HL-60 (cell line): ENCODE measurements at regions not wholly inside any gene's neighbourhood (a gene's known extent, or its start where the extent isn't known, plus 50 kb on each side); places are given as distances from the start of the nearest gene placed in this dataset.

Source experiments
- CTCF ChIP-seq: IDR thresholded peaks from one replicate; pipeline ENCODE4 v1.5.1; 2011; ENCODE audit warnings: low read length, control low read depth, inconsistent platforms; ENCODE audit not compliant: insufficient read depth
- GABPA ChIP-seq: IDR thresholded peaks from 2 replicates; pipeline ENCODE4 v1.6.1; 2012; ENCODE audit warnings: low read depth
- POLR2AphosphoS5 ChIP-seq: IDR thresholded peaks from 2 replicates; pipeline ENCODE4 v1.6.1; 2012; ENCODE audit warnings: low read depth
- REST ChIP-seq: IDR thresholded peaks from 2 replicates; pipeline ENCODE4 v1.6.1; 2012; ENCODE audit warnings: low read depth; ENCODE audit not compliant: insufficient replicate concordance

GRCh38 chr4:30882995-30883675 lies 163.0 kb downstream of the PCDH7 start:
- TF ChIP-seq CTCF (no peak), POLR2AphosphoS5 (no peak), REST (no peak), GABPA (no peak)
